ENCODE measurements at regions not wholly inside any gene's neighbourhood (a gene's known extent, or its start where the extent isn't known, plus 50 kb on each side); places are given as distances from the start of the nearest gene placed in this dataset.

DNA sequence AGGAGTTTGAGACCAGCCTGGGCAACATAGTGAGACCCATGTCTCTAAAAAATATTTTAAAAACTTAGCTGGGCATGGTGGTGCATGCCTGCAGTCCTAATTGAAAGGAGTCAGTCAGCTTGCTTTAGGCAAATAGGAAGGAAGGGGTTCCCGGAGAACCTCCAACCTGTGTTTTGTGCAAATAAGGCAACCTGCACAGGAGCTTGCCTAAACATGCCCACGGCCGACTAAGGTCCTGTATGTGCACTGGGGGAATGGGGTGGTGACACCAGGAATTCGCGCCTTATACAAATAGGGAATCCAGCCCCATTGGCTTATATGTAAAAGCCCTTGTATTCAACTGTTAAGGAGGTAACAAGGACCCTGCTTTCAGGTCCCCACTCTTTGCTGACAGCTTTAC is 429.2 kb upstream of the ZP4 start:
- Mint-ChIP-seq H3K36me3 (no peaks in the 10 kb centered on the region), H3K9me3 (peaks cover 4% of the 10 kb centered on the region), H3K4me1 (no peaks in the 10 kb centered on the region), H3K4me3 (no peak overlapping the region), H3K27ac (no peak overlapping the region), H3K27me3 (ENCODE audit: low read depth) (no peaks in the 10 kb centered on the region)
- TF ChIP-seq, protein P1, sequence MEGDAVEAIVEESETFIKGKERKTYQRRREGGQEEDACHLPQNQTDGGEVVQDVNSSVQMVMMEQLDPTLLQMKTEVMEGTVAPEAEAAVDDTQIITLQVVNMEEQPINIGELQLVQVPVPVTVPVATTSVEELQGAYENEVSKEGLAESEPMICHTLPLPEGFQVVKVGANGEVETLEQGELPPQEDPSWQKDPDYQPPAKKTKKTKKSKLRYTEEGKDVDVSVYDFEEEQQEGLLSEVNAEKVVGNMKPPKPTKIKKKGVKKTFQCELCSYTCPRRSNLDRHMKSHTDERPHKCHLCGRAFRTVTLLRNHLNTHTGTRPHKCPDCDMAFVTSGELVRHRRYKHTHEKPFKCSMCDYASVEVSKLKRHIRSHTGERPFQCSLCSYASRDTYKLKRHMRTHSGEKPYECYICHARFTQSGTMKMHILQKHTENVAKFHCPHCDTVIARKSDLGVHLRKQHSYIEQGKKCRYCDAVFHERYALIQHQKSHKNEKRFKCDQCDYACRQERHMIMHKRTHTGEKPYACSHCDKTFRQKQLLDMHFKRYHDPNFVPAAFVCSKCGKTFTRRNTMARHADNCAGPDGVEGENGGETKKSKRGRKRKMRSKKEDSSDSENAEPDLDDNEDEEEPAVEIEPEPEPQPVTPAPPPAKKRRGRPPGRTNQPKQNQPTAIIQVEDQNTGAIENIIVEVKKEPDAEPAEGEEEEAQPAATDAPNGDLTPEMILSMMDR (IDR thresholded peaks at IDR 0.05; ENCODE audit: unreplicated experiment) = no peak
- DNase-seq (ENCODE audit: low spot score in 2 of 2, unreplicated experiment in 2 of 2) = no peak

DNA sequence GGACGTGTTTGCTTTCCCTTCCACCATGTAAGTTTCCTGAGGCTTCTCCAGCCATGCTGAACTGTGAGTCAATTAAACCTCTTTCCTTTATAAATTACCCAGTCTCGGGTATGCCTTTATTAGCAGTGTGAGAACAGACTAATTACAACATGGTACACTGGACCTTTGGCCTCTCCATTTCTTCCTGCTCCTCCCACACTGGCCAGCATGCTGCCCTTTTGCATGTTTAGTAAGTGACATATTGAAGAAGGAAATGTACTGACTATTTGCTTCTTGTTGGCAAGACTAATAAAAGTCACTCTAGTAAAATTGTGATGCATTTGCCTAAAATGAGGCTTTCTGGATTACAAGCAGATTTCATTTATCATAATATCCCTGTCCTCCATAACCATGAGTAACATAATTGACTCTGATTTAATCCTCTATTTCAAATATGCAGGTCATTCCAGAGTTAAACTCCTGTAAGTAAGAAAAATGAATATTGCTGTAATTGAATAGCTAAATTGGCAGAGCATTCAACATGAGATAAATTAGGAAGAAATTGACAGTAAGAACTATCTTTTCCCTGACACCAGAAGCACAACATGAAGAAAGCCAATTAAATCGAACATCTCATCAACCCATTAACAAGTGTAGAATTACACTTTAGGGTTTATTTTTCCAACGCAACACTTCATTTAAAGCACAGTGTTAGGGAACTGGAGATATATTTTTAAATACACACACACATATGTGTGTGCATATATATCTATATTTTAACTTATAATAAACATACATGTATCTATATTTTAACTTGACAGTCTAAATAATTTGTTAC is 427.8 kb upstream of the ZP4 start:
- TF ChIP-seq, protein P1 (IDR thresholded peaks at IDR 0.05; ENCODE audit: unreplicated experiment) = no peak
- H3K9me3 Mint-ChIP-seq = peaks cover 7% of the 10 kb centered on the region
- H3K27me3 Mint-ChIP-seq (ENCODE audit: low read depth) = no peaks in the 10 kb centered on the region

DNA sequence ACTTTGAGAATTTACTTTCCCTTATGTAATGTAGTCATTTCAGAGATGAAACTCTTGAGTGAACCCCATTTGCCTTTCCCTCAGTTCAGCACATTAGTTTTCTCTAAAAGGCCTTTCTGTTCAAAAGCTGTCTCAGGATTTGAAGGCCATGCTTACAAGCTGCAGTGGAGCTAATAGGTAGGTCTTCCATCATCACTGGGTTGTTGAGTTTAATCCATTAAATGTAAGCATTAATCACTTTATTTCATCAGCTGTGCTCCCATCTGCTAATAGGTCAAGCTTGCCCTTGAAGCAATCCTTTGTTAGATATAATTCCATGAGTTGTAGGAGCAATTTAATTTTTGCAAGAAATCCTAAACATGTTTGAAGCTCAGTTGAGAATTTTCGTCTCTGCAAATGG is 422.2 kb upstream of the ZP4 start:
- peaks cover 7% of the 10 kb centered on the region for H3K9me3 Mint-ChIP-seq
- no peak for DNase-seq (ENCODE audit: low spot score in 2 of 2, unreplicated experiment in 2 of 2)
- no peaks in the 10 kb centered on the region for H3K36me3 Mint-ChIP-seq
- no peaks in the 10 kb centered on the region for H3K4me1 Mint-ChIP-seq
- TF ChIP-seq, protein P1 (IDR thresholded peaks at IDR 0.05; ENCODE audit: unreplicated experiment) = no peak
- H3K27ac Mint-ChIP-seq = no peak overlapping the region
- H3K27me3 Mint-ChIP-seq (ENCODE audit: low read depth) = no peaks in the 10 kb centered on the region
- no peak overlapping the region for H3K4me3 Mint-ChIP-seq

More for the DNA sequence above, 427.8 kb upstream of the ZP4 start:
- Mint-ChIP-seq H3K4me3 (no peak overlapping the region), H3K27ac (no peak overlapping the region), H3K4me1 (no peaks in the 10 kb centered on the region), H3K36me3 (no peaks in the 10 kb centered on the region)
- DNase-seq (ENCODE audit: low spot score in 2 of 2, unreplicated experiment in 2 of 2) = no peak

DNA sequence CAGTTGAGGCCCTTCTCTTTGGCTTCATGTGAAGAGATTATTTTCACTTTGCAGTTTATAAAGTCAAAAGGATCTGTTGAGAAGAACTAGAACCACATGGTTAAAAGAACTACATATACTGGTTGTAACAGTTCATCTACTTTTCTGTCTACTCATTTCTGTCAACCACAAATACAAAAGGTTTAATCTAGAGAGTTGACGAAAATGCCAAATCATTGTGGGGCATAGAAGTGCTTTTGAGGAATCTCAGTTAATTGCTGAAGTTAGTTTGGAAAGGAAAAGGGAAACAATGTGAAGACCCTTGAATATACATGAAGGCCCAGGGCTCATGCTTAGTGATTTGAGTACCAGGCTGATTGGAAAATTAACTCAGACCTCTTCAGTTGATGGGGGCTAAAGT is 415.7 kb upstream of the ZP4 start:
- H3K9me3 Mint-ChIP-seq = no peaks in the 10 kb centered on the region
- TF ChIP-seq, protein P1 (IDR thresholded peaks at IDR 0.05; ENCODE audit: unreplicated experiment) = no peak
- no peak overlapping the region for H3K27ac Mint-ChIP-seq
- no peaks in the 10 kb centered on the region for H3K4me1 Mint-ChIP-seq
- H3K4me3 Mint-ChIP-seq = no peak overlapping the region
- no peaks in the 10 kb centered on the region for H3K27me3 Mint-ChIP-seq (ENCODE audit: low read depth)
- DNase-seq (ENCODE audit: low spot score in 2 of 2, unreplicated experiment in 2 of 2) = no peak
- no peaks in the 10 kb centered on the region for H3K36me3 Mint-ChIP-seq

DNA sequence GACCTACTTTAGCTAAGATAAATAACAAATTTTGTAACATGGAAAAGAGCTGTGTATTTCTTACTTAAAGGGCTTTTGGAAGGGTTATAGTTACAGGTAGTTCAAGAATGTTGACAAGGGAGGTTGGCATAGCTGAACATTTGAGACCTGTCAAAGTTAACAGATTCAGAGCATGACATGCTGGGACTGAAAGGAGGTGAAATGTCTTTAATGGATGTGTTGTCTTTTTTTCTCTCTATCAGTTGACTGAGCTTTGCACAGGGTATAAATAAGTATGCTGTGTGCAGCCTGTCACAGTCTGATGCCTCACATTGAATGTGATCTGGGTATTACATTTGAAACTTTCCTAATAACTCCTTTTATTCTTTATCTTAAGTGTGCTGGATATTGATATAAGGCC is 411.9 kb upstream of the ZP4 start:
- no peaks in the 10 kb centered on the region for H3K27me3 Mint-ChIP-seq (ENCODE audit: low read depth)
- no peaks in the 10 kb centered on the region for H3K4me1 Mint-ChIP-seq

More for the DNA sequence above, 411.9 kb upstream of the ZP4 start:
- Mint-ChIP-seq H3K4me3 (no peak overlapping the region), H3K27ac (no peak overlapping the region), H3K9me3 (peaks cover 15% of the 10 kb centered on the region), H3K36me3 (no peaks in the 10 kb centered on the region)
- DNase-seq (ENCODE audit: low spot score in 2 of 2, unreplicated experiment in 2 of 2) = no peak
- TF ChIP-seq, protein P1 (IDR thresholded peaks at IDR 0.05; ENCODE audit: unreplicated experiment) = no peak

All from mesothelial cell of epicardium (in vitro differentiated cells).